Activated T-cell treated with anti-CD3 and anti-CD28 coated beads for 4 hours (primary cell): ENCODE measurements at regions not wholly inside any gene's neighbourhood (a gene's known extent, or its start where the extent isn't known, plus 50 kb on each side); places are given as distances from the start of the nearest gene placed in this dataset.
"Not testable (repeated sequence)": the region's sequence is repeated elsewhere in the genome, so short reads cannot be mapped to it uniquely, and the experiment has no call there.

Source experiments
- DNase-seq: peaks from one replicate; pipeline ENCODE4 v3.0.0-alpha.2; 2020

- no peak for DNase-seq
These were observed 131.6 kb upstream of the TCF21 start for GRCh38 chr6:133757335-133757734.

GRCh38 chr6:133758815-133759335 is 130.0 kb upstream of the TCF21 start:
- DNase-seq: no peak

GRCh38 chr6:133759524-133759923 is 129.4 kb upstream of the TCF21 start:
- no peak for DNase-seq

GRCh38 chr6:133761706-133762105 is 127.2 kb upstream of the TCF21 start:
- no peak for DNase-seq

GRCh38 chr6:133764008-133764753 is 124.7 kb upstream of the TCF21 start:
- DNase-seq: no peak

GRCh38 chr6:133764754-133765208 is 124.1 kb upstream of the TCF21 start:
- DNase-seq: no peak

GRCh38 chr6:133767357-133767970 is 121.4 kb upstream of the TCF21 start:
- DNase-seq: no peak

- DNase-seq: no peak
These were observed 120.1 kb upstream of the TCF21 start for GRCh38 chr6:133768656-133769295.

GRCh38 chr6:133769463-133769862 is 119.5 kb upstream of the TCF21 start:
- DNase-seq: no peak

GRCh38 chr6:133772567-133772966 is 116.3 kb upstream of the TCF21 start:
- DNase-seq: no peak

- DNase-seq: no peak
These were observed 115.1 kb upstream of the TCF21 start for GRCh38 chr6:133773776-133774175.

GRCh38 chr6:133774356-133774755 is 114.6 kb upstream of the TCF21 start:
- no peak for DNase-seq

- DNase-seq: no peak
These were observed 110.3 kb upstream of the TCF21 start for GRCh38 chr6:133778414-133779130.

- no peak for DNase-seq
These were observed 108.8 kb upstream of the TCF21 start for GRCh38 chr6:133779916-133780695.

GRCh38 chr6:133786016-133786415 is 102.9 kb upstream of the TCF21 start:
- DNase-seq: no peak

GRCh38 chr6:133787122-133787521 is 101.8 kb upstream of the TCF21 start:
- DNase-seq: no peak

GRCh38 chr6:133787859-133788505 is 100.9 kb upstream of the TCF21 start:
- DNase-seq: no peak

GRCh38 chr6:133788556-133788955 is 100.4 kb upstream of the TCF21 start:
- DNase-seq: no peak

GRCh38 chr6:133789449-133789848 is 99.5 kb upstream of the TCF21 start:
- not testable (repeated sequence) for DNase-seq

- not testable (repeated sequence) for DNase-seq
These were observed 98.2 kb upstream of the TCF21 start for GRCh38 chr6:133790756-133791155.

GRCh38 chr6:133795051-133795450 is 93.9 kb upstream of the TCF21 start:
- DNase-seq: not testable (repeated sequence)

- DNase-seq: no peak
These were observed 92.7 kb upstream of the TCF21 start for GRCh38 chr6:133796235-133796634.
